Stimulated activated CD4-positive, alpha-beta T cell treated with anti-CD3 and anti-CD28 coated beads, Interleukin-12 subunit alpha, Interleukin-12 subunit beta, amount 100 ng/mL, for 24 hours (primary cell): ENCODE measurements at regions not wholly inside any gene's neighbourhood (a gene's known extent, or its start where the extent isn't known, plus 50 kb on each side); places are given as distances from the start of the nearest gene placed in this dataset.
"Not testable (repeated sequence)": the region's sequence is repeated elsewhere in the genome, so short reads cannot be mapped to it uniquely, and the experiment has no call there.

Experiments
- DNase-seq, 2 experiments: peaks; one replicate each; pipeline ENCODE4 v3.0.0-alpha.2; 2020; ENCODE audit warnings: low read depth in 2 of 2

DNA sequence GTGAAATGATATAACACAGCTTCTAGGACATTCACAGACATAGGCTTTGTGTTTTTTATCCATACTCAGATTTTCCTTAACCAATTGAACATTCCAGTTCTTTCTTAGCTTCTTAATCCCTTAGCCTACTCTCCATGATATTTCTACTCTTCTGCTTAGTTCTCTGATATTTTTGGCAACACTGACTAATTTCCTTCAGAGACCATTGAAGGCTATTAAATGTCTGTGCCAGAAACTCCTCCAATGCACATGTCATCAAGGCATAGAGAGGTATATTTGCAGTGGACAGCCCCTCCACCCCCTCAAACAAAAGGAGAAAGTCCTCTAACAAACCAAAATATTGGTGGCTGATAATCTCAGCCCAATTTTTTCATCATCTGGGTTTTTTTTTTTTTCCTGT is 105.9 kb upstream of the TSC22D2 start:
- no peak for DNase-seq

DNA sequence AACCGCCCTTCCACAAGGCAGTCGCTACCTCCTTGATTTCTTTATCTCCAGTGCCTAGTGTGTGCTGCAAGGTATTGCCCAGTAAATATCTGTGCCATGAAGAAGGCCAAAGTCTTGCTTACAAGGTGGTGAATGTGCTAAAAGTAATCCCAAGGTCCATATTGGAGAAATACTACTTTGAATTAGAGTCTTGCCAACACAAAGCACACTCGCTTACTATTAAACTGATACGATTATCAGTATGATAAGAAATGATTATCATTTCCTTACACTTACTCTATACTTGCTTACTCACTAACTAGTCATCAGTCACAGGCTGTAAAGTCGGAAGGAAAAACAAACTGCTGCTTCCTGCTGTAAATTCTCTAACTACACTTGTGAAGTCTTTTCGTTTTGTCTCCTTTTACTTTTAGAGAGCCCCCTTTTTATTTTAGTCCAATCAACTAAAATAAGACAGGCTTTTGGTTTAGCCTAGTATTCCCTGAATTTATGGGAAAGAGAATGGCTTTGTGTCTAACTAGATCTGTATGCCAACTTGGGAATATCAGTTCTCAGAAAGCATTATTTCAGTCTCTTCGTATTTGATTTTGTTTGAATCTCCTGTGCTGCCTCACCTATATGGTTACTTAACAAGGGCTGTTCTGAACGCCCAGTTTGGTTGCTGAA is 107.1 kb upstream of the TSC22D2 start:
- DNase-seq: no peak

DNA sequence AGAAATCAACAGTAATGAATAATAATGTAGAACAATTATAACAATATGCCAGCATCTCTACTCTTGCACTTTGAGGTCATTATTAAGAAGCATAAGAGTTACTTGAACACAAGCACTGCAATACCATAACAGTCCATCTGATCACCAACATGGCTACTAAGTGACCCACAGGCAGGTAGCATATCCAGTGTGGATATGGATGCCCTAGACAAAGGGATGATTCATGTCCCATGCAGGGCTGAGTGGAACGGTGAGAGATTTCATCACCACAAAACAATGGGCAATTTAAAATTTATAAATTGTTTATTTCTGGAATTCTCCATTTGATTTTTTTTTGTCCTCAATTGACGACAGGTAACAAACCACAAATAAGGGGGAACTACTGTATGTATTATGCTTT is 107.7 kb upstream of the TSC22D2 start:
- DNase-seq: no peak

DNA sequence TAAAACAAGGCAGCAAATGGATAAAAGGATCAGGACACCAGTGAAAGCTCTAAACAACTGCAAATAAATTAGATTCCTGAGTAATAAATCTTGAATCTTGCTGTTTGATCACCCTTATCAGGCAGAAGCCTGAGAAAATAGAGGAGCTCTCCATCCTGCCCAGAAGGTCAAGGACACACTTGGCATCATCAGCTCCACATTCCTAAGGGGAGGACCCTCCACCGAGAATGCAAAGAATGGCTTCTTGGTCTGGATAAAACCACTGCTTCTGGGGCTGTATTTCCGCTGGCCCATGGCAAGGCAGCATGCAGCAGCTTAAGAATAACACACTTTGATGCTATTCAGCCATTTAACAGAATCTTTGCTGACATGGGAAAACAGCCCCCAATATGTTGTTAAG is 108.9 kb upstream of the TSC22D2 start:
- no peak for DNase-seq

DNA sequence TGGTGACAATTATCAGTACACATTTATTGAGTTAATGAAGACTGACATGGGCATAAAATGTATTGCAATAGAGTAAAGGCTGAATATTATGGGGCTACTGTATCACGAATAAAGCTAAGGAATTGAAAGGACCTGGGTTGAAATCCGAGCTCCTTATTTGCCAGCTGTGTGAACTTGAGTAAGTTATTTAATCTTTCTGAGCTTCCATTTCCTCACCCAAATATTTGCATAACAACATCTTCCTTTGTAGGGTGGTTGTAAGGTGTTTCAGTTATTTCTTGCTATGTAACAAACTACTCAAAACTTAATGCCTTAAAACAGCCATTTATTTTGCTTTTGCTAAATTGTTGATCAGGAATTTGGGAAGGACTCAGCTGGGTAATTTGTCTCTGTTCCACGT is 111.1 kb upstream of the TSC22D2 start:
- no peak for DNase-seq

DNA sequence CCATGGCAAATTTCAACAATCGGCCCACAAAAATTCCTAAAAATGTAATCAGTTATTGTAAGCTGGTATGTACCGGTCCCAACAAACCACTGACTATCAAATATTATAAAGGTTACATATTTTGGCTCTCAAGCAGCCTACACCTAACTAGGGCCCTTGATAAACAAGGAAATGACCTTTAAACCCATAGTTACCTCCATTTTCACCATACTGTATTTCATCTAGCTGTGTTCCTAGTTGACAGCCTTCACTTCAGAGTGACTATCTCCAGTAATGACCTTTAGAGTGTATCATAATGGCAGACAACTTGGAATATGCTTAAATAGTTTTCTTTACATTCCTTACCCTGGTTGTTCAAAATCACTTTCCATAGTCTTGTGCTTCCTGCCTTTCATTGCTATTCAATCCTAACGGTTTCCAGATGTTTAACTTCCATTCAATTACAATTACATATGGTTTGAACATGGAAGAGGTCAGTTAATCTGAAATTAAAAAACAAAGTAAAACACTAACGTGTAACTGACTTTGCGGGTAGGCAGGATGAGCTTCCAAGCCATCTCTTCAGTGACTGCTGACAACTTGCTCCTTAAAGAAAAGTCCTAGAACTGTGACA is 111.9 kb upstream of the TSC22D2 start:
- DNase-seq: no peak

DNA sequence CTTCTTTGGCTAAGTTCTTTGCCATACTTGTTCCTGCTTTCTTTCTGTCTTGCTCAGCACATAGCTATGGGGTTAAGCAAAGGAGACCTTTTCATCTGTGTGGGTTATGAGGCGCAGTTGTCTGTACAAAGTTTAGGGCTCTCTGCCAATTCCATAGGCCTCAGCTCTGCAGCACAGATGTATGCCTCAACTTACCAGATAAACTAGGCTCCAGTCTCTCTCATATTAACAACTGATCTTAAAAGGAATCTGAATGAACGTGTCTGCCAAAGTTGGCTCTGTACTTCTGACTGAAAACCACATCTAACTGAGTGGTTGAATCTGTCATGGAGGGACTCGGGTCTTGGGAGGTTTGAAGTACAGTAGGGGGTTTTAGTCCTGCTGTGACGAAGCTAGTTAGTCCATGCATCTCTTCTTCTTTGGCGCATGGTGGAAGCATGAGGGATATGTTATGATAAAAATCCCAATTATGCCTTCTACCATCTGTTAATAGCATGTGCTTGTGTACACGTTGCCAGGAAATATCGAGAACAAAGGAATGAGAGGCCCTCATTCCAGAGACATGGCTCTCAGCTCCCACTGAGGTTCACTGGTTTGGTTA is 114.6 kb upstream of the TSC22D2 start:
- DNase-seq: no peak

DNA sequence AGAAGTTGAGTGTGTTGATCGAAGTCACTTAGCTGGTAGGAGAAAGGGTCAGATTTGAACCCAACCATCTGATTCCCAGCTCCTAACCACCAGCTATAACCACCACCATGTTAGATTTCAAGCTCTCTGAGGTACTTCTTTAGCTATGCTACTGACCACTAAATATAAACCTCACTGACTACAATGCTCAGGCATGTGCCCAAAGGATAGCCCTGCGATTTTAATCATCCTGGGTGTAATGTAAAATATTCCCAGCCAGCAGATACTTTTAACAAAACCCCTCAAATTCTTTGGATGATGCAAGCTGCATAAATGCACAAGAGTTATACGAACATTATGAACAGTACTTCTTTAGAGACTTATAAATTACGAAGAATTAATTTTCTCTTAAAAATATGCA is 115.2 kb upstream of the TSC22D2 start:
- DNase-seq: no peak

DNA sequence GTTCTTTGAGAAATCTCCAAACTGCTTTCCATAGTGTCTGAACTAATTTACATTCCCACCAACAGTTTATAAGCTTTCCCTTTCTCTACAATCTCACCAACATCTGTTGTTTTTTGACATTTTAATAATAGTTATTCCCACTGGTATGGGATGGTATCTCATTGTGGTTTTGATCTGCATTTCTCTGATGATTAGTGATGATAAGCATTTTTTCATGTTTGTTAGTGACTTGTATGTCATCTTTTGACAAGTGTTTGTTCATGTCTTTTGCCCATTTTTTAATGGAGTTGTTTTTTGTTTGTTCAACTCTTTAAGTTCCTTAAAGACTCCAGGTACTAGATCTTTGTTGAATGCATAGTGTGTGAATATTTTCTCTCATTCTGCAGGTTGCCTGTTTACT is 116.6 kb upstream of the TSC22D2 start:
- DNase-seq: no peak

DNA sequence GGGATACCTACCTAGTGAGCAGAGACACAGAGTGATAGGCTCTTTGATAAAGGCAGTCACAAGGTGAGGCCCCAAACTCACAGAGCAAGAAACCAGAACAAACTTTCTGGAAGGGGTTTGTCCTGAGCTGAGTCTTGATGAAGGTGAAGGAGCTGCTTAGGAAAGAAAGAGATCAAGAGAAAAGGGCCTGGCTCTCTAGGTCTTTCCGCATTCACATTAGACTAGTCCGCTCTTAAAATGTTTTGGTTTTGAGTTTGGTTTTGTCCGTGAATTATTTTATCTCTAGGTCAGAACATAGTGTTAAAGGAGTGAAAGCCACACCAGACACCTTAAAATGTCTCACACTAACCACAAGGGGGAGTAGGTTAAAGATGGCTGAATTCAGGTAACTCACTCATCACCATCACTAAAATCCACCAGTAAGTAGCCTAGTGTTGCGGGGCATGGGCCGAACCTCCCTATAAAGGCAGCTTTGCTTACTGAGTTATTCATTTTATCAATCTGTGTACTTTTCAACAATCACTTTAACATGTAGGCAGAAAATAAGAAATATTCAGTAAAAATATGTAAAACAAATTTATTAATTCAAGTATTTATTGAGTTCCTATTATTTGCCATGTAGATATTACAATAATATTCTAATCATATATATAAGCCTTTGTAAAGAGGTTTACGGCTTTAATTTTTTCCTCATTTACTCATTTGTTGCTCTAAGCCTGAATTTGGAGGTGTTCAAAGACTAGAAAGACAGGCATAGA is 121.5 kb upstream of the TSC22D2 start:
- DNase-seq: no peak

DNA sequence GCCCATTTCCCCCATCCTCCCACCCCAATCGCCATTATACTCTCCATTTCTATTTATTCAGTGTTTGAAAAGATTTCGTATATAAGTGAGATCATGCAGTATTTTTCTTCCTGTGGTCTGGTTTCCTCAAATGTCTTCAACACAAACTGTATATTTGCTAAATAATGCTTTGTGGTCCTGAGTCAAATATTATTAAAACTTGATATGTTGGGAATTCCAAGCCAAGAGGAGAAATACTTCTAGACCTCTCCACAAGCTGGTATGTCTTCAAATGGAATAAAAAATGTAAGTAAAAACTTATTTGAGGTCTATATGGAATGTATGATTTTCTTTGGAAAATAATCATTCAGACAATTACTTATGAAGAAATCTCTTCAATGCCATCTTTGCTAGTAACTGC is 122.5 kb upstream of the TSC22D2 start:
- no peak for DNase-seq

DNA sequence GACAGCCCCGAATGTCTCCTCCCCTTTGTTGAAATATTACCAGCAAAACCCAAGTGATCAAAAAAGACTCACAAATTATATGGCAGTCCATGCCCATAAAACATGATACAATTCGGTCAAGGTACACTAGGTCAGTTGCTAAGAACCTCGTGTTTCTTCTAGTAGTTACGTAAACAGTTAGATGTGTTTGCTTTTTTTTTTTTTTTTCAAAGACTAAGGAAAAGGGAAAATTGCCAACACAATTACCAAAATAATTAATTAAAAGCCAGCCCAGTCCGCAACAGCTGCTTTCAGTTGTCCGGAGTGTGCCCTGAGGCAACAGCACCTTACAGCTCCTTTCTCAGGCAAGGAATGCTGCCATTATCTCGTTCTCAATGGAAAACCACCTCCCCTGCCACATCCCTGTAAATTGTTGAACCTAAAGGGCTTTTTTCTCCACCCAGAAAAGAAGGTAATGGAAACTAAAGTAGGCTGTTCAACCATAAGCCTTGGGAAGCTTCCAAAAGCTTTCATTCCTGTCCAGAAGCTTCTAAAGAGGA is 129.2 kb upstream of the TSC22D2 start:
- DNase-seq: no peak

DNA sequence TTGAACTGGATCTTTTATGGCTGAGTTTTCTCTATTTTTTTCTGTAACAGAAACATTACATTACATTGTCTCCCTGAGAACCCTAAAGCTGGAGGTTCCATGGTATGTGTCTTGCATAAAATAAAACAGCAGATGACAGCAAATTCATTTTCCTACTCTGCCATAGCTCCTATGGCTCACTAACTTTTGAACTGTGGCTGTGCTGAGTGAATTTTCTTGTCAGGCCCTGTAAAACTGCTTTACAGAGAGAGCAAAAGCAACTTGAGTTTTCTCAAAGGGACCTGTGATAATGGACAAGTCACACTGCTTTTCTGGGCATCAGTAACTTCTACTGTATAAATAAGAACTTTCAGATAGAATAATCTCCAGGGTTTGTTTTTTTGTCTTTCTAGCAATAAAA is 129.9 kb upstream of the TSC22D2 start:
- DNase-seq: no peak

DNA sequence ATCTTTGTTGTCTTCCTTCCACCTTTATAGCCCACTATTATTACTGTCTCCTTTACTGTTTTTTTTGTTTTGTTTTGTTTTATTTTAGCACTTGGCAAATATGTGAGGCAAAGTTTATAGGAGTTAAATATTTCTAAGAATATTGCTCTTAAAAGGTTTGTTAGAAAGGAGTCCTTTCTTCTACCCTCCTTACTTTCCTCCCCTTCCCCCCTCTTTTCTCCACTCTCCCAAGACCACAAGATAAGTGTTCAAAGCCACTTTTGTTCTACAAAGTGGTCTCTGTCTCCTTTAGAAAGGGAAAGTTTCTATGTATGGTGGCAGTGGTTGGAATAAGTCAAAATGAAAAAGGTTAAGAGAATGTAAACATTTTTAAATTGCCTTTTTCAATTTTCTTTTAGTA is 130.7 kb upstream of the TSC22D2 start:
- no peak for DNase-seq

DNA sequence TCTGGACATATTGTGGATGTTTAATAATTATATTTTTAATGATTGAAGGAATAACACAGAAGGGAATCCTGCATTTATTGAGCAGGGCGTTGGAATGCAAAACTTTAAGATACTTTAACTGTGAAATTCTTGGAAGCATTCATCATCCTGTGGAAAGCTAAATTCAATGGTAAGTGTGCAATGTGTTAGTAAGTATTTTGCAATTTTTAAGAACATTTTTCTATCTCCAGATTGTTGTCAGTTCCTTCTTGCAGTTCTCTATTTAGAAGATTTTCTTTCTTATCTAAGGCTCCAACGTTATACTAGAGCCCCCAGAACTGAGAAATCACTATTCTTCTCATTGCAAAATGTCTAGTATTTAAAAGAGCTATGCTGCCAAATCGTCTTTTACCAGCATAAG is 132.2 kb upstream of the TSC22D2 start:
- no peak for DNase-seq

DNA sequence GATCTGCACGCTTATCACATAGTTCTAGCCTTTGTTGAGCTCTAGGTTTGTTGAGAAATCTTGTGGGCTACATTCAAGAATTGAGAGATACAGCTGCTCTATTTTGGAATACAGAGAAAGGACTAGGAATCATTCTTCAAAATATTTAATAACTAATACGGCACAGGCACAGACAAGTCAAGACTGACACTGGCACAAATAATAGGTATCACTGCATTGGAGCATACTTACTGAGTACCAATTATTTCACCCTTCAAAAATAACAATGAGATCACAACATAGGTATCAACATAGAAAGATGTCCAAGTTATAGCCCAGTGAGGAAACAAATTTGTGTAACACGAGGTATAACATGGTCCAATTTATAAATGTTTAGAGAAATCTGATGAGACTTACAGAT is 133.7 kb upstream of the TSC22D2 start:
- DNase-seq: no peak

DNA sequence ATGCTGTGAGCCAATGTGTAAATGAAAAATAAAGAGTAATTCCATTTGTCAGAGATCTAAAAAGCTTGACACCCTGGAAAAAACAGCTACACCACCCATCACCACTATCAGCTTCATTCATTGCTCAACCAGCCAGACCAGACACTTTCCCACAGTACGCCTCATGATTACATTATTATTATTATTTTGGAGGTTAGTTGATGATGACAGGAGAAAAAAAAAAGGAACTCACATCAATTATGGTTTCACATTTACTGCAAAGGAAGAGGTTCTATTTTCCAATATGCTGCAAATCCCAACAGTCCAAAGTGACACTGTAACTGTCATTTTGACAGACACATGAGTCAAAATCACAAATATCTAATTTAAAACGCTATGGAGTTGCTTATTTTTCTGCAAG is 134.7 kb upstream of the TSC22D2 start:
- DNase-seq: no peak

DNA sequence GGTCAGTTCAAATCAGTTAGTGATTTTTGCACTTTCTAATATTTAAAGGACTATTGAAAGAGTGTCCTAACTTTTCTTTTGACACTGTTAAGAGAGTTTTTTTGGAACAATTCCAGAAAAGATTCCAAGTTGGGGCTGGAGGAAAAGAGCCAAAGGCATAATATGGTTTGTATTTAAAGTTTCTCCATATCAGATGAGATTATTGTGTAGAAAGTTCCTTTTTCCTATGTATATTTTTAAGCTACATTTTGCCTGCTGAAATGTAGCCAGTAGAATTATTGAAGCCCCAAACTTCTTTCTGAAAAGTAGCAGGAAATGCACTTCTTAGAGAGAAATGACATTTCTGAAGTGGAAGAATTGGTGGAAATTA is 136.5 kb upstream of the TSC22D2 start:
- DNase-seq: no peak

DNA sequence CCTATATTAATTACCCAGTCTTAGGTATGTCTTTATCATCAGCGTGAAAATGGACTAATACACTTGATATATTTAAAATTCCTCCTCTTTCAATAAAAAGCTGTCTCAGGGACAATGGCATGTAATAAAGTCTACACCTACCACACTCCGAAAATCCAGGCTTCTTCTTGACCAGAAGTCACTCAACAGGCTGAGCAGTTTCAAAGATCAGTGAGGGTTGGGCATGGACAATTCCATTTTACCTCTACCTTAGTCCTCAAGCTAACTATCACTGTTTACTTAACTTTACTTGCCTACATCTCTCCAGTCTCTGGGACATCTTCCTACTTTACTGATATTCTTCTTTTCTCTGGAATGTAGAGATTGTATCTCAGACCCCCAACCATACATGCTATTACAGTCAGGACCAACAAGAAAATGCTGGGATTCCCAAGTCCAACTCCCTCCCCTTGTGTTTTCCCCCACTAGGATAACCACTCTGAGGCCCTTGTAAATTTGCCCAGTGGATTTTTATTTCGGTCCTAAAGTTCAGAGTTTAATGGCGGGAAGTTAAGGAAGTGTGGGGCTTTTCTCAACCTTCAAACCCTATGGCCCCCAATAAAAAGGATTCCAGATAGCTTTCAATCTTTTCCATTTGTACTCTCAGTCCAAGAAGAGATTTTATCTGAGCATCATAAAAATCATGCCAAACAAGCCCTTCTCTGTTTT is 137.1 kb upstream of the TSC22D2 start:
- DNase-seq: no peak

DNA sequence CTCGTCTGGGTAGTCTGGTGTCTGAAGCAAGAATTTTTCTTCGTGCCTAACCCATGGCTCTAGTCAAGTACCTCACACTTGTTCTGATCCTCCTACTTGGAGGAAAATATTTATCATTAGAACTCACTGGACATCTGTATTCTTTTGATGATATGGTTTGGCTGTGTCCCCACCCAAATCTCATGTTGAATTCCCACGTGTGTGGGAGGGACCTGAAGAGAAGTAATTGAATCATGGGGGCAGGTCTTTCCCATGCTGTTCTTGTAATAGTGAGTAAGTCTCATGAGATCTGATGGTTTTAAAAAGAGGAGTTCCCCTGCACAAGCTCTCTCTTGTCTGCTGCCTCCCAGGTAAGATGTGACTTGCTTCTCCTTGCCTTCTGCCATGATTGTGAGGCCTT is 137.7 kb upstream of the TSC22D2 start:
- DNase-seq: not testable (repeated sequence)

DNA sequence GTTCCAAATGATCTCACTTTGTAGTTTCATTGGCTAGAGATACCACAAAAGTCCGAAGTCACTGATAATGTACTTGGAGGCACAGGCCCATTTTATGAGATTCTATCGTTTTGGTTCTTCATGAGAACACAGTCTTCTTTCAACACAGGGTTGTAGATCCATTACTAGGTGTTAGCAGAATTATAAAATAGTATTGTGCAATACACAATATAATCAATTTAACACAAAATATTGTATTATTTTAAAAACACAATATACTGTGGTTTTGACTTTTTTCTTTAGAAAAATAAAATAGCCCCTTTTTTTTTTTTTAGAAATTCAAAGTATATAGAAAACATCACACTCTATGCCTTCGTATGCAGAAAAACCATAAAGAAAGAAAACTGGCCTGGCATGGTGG is 138.6 kb upstream of the TSC22D2 start:
- no peak for DNase-seq
